ENCODE measurements at regions not wholly inside any gene's neighbourhood (a gene's known extent, or its start where the extent isn't known, plus 50 kb on each side); places are given as distances from the start of the nearest gene placed in this dataset.
"Not testable (repeated sequence)": the region's sequence is repeated elsewhere in the genome, so short reads cannot be mapped to it uniquely, and the experiment has no call there.

GRCh38 chr13:62450759-62451158, 1035.1 kb upstream of the PCDH20 start:
- H3K9me3 Mint-ChIP-seq: no peaks in the 10 kb centered on the region
- intact Hi-C loops (cut with DNase I, micrococcal nuclease): no loop called here
- Histone ChIP-seq H3K4me1 (ENCODE audit: insufficient read depth, low read length) (no peaks in the 10 kb centered on the region), H3K36me3 (ENCODE audit: insufficient read depth, low read length) (no peaks in the 10 kb centered on the region), H3K9me3 (ENCODE audit: control insufficient read depth in 1 of 2, insufficient read depth in 1 of 2, low read length in 2 of 2) (peaks cover 0 to 19% of the 10 kb centered on the region in 2 experiments), H3K27me3 (ENCODE audit: control insufficient read depth in 1 of 2, insufficient read depth in 2 of 2, low read length in 2 of 2) (no peaks in the 10 kb centered on the region), H3K4me3 (ENCODE audit: low read length) (no peak overlapping the region), H3K27ac (ENCODE audit: low read depth in 1 of 2, low read length in 2 of 2) (no peak overlapping the region)
- no peaks in the 10 kb centered on the region for H3K36me3 Mint-ChIP-seq (ENCODE audit: low read depth)
- H3K27me3 Mint-ChIP-seq: no peaks in the 10 kb centered on the region
- no peak for DNase-seq
- no peaks in the 10 kb centered on the region for H3K4me1 Mint-ChIP-seq (ENCODE audit: low read depth)
- POLR2A ChIA-PET: no interaction called here
- no peak overlapping the region for H3K27ac Mint-ChIP-seq
- no peak for ATAC-seq (ENCODE audit: poor library complexity)
- CTCF ChIA-PET: no interaction called here
- no peak overlapping the region for H3K4me3 Mint-ChIP-seq
- TF ChIP-seq, protein P1, sequence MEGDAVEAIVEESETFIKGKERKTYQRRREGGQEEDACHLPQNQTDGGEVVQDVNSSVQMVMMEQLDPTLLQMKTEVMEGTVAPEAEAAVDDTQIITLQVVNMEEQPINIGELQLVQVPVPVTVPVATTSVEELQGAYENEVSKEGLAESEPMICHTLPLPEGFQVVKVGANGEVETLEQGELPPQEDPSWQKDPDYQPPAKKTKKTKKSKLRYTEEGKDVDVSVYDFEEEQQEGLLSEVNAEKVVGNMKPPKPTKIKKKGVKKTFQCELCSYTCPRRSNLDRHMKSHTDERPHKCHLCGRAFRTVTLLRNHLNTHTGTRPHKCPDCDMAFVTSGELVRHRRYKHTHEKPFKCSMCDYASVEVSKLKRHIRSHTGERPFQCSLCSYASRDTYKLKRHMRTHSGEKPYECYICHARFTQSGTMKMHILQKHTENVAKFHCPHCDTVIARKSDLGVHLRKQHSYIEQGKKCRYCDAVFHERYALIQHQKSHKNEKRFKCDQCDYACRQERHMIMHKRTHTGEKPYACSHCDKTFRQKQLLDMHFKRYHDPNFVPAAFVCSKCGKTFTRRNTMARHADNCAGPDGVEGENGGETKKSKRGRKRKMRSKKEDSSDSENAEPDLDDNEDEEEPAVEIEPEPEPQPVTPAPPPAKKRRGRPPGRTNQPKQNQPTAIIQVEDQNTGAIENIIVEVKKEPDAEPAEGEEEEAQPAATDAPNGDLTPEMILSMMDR (IDR thresholded peaks at IDR 0.05): no peak

DNA sequence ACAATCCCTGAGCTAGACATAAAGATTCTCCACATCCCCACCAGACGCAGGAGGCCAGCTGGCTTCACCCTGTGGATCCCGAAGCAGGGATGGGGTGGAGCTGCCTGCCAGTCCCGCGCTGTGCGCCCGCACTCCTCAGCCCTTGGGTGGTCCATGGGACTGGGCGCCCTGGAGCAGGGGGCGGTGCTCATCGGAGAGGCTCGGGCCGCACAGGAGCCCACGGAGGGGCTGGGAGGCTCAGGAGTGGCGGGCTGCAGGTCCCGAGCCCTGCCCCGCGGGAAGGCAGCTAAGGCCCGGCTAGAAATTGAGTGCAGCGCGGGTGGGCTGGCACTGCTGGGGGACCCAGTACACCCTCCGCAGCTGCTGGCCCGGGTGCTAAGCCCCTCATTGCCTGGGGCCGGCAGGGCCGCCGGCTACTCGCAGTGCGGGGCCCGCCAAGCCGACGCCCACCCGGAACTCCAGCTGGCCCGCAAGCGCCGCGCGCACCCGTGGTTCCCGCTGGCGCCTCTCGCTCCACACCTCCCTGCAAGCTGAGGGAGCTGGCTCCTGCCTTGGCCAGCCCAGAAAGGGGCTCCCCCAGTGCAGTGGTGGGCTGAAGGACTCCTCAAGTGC, 1032.2 kb upstream of the PCDH20 start:
- ATAC-seq (ENCODE audit: poor library complexity); H3K4me1 ChIP-seq (ENCODE audit: insufficient read depth, low read length); H3K4me3 ChIP-seq (ENCODE audit: low read length); H3K27ac Mint-ChIP-seq; H3K36me3 ChIP-seq (ENCODE audit: insufficient read depth, low read length); H3K27ac ChIP-seq (ENCODE audit: low read depth in 1 of 2, low read length in 2 of 2); POLR2A ChIA-PET; H3K4me1 Mint-ChIP-seq (ENCODE audit: low read depth); H3K9me3 Mint-ChIP-seq; CTCF ChIA-PET; intact Hi-C loops (cut with DNase I, micrococcal nuclease); DNase-seq; H3K27me3 ChIP-seq (ENCODE audit: control insufficient read depth in 1 of 2, insufficient read depth in 2 of 2, low read length in 2 of 2); H3K4me3 Mint-ChIP-seq; H3K36me3 Mint-ChIP-seq (ENCODE audit: low read depth); H3K27me3 Mint-ChIP-seq: not testable (repeated sequence)
- H3K9me3 ChIP-seq (ENCODE audit: control insufficient read depth in 1 of 2, insufficient read depth in 1 of 2, low read length in 2 of 2): peaks cover 0 to 19% of the 10 kb centered on the region in 2 experiments

DNA sequence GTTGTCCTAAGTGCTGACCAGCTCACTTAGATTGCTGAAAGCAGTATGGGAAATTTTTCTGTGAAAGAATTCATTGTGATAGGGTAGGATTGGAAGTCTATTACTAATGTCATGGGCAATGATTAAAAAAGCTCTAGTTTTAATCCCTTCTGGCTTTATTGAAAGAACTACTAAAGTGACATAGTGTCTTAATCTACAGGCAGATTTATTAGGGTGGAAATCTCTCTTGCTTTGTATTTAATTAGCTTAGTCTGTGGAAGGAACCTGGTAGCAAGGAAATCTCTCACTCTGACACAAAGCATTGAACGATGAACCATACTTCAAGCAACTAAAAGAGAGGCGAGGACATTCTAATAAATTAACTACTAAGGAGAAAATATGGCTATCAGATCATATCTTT, 1029.2 kb upstream of the PCDH20 start:
- Mint-ChIP-seq H3K36me3 (ENCODE audit: low read depth) (no peaks in the 10 kb centered on the region), H3K27me3 (no peaks in the 10 kb centered on the region), H3K4me3 (no peak overlapping the region), H3K27ac (no peak overlapping the region), H3K9me3 (no peaks in the 10 kb centered on the region), H3K4me1 (ENCODE audit: low read depth) (no peaks in the 10 kb centered on the region)
- H3K27ac ChIP-seq (ENCODE audit: low read depth in 1 of 2, low read length in 2 of 2): no peak overlapping the region
- no peaks in the 10 kb centered on the region for H3K4me1 ChIP-seq (ENCODE audit: insufficient read depth, low read length)
- peaks cover 0 to 22% of the 10 kb centered on the region in 2 experiments for H3K9me3 ChIP-seq (ENCODE audit: control insufficient read depth in 1 of 2, insufficient read depth in 1 of 2, low read length in 2 of 2)
- CTCF ChIA-PET: no interaction called here
- DNase-seq: no peak
- H3K36me3 ChIP-seq (ENCODE audit: insufficient read depth, low read length): no peaks in the 10 kb centered on the region
- H3K4me3 ChIP-seq (ENCODE audit: low read length): no peak overlapping the region
- ATAC-seq (ENCODE audit: poor library complexity): no peak
- intact Hi-C loops (cut with DNase I, micrococcal nuclease): loop anchor here in 1 of 2 experiments (5.0 kb wide), 1 partner anchor 1867 kb away; no protein-coding TSS in a partner anchor
- TF ChIP-seq, protein P1 (IDR thresholded peaks at IDR 0.05): no peak
- POLR2A ChIA-PET: no interaction called here
- no peaks in the 10 kb centered on the region for H3K27me3 ChIP-seq (ENCODE audit: control insufficient read depth in 1 of 2, insufficient read depth in 2 of 2, low read length in 2 of 2)

DNA sequence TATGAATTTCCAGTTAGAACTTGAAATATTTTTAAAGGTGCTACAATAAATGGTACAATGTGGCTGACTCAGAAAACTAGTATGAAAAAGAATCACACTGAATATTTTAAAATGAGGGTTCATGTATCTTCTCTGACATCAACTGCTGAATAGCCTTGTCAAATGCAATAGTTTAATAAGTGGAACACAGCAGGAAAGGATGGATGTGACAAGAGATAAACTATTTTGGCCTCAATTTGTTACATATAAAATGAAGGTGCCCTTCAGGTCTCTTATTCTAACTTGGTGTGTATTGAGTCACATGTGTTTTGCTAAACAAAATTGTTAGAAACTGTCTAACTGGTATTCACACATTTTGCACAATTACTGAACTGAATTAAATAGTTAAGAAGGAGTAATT, 1018.4 kb upstream of the PCDH20 start:
- POLR2A ChIA-PET: no interaction called here
- Histone ChIP-seq H3K36me3 (ENCODE audit: insufficient read depth, low read length) (no peaks in the 10 kb centered on the region), H3K27me3 (ENCODE audit: control insufficient read depth in 1 of 2, insufficient read depth in 2 of 2, low read length in 2 of 2) (no peaks in the 10 kb centered on the region), H3K27ac (ENCODE audit: low read depth in 1 of 2, low read length in 2 of 2) (no peak overlapping the region), H3K4me1 (ENCODE audit: insufficient read depth, low read length) (no peaks in the 10 kb centered on the region), H3K4me3 (ENCODE audit: low read length) (no peak overlapping the region), H3K9me3 (ENCODE audit: control insufficient read depth in 1 of 2, insufficient read depth in 1 of 2, low read length in 2 of 2) (peaks cover 0 to 7% of the 10 kb centered on the region in 2 experiments)
- Mint-ChIP-seq H3K4me1 (ENCODE audit: low read depth) (no peaks in the 10 kb centered on the region), H3K27ac (no peak overlapping the region), H3K27me3 (no peaks in the 10 kb centered on the region), H3K4me3 (no peak overlapping the region), H3K36me3 (ENCODE audit: low read depth) (no peaks in the 10 kb centered on the region), H3K9me3 (peaks cover 5% of the 10 kb centered on the region)
- intact Hi-C loops (cut with DNase I, micrococcal nuclease): no loop called here
- CTCF ChIA-PET: no interaction called here
- ATAC-seq (ENCODE audit: poor library complexity) (no peak), DNase-seq (no peak)
- TF ChIP-seq, protein P1 (IDR thresholded peaks at IDR 0.05): no peak
